TTC549 (cell line): ENCODE measurements at regions not wholly inside any gene's neighbourhood (a gene's known extent, or its start where the extent isn't known, plus 50 kb on each side); places are given as distances from the start of the nearest gene placed in this dataset.
"Not testable (repeated sequence)": the region's sequence is repeated elsewhere in the genome, so short reads cannot be mapped to it uniquely, and the experiment has no call there.

ENCODE experiments used
- FAIRE-seq: peaks from 2 replicates; lab custom pipeline; 2012; peaks lifted over from hg19 to GRCh38; lab: Jason Lieb, UNC

DNA sequence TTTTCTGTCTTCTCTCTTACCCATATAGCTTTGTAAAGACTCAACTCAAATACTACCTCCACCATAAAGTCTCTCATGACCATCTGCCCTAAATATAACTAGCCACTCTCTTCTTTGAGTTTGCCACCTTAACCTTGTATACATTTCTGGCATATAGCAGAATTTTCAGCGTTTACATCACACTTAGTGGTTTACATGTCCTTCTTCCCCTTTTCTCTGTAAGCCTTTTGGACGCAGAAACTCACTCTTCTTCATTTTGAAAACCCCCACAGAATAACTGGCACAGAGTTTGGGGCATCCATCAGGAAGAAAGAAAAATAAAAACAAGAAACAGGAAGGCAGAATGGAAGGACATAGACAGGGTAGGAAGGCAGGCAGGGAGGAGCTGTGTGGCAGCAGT is 131.8 kb upstream of the DUSP10 start:
- FAIRE-seq = no peak

GRCh38 chr1:221871056-221871455 is 129.2 kb upstream of the DUSP10 start:
- FAIRE-seq = no peak

DNA sequence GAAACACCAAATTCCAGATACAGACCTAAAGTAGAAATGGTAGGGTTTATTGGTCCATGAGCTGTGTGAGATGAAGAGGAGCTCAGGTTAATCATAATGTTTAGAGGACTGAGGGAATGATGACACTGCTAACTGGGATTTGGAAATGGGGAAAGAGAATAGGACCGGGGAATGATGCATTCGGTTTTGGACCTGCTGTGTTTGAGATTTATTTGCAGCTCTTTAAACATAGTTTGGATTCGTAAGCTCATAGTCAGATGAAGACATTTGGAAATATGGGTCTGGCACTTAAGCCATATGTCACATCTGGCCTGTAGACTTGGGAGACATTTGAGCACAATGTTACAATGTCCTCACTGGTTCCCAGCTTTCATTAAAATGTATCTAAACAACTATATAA is 127.9 kb upstream of the DUSP10 start:
- FAIRE-seq = no peak

DNA sequence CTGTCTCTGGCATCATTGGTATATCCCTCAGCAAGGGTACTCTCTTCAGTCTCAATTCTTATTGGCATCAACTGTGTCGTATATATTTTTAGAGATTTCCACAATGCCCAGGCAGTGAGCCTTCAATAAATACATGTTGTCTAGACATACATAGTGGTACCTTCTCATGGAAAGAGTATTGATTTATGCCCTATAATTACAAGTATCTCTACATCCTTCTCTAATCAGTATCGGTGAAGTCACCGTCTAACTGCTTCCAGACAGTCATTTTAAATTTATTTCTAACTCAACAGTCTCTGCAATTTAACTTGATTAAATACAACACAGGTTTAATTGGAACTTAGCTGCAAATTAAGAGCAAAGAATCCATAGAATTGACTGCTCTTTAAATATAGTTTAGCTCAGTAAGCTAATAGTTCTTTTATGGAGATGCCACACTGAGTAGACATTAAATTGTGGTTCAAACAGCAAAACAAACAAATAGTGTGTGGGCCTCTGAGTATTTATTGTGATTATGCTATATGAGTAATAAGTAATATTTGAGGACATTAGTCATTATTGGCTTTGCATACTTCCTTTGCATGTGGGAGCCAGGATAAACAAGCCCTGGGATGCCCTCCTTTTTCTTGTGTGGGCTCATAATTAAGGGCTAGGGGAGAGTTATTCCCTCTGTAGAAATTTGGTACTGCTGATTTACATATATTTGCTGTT is 126.9 kb upstream of the DUSP10 start:
- no peak for FAIRE-seq

- FAIRE-seq = no peak
Measured at GRCh38 chr1:221867003-221867402, 125.1 kb upstream of the DUSP10 start.

DNA sequence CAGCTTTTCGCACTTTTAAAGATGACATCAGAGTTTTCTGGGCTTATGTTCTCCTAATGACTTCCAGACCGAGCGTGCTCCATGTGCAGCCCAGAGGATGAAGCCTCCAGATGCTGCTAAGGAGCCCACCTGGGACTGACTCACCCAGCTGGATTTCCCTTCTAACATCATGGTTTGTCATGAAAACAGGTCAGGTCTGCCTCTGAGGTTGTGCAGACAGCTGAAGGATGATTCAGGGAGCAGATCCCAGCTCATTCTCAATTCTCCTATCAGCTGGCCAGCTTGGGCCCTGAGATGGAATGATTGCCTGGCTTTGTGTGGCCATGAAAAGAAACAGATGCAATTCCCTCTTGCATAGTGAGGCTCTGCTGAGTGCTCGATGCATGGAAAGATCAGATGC is 123.9 kb upstream of the DUSP10 start:
- no peak for FAIRE-seq

- no peak for FAIRE-seq
Measured at GRCh38 chr1:221863635-221864034, 121.7 kb upstream of the DUSP10 start.

GRCh38 chr1:221862971-221863370 is 121.1 kb upstream of the DUSP10 start:
- FAIRE-seq = no peak

DNA sequence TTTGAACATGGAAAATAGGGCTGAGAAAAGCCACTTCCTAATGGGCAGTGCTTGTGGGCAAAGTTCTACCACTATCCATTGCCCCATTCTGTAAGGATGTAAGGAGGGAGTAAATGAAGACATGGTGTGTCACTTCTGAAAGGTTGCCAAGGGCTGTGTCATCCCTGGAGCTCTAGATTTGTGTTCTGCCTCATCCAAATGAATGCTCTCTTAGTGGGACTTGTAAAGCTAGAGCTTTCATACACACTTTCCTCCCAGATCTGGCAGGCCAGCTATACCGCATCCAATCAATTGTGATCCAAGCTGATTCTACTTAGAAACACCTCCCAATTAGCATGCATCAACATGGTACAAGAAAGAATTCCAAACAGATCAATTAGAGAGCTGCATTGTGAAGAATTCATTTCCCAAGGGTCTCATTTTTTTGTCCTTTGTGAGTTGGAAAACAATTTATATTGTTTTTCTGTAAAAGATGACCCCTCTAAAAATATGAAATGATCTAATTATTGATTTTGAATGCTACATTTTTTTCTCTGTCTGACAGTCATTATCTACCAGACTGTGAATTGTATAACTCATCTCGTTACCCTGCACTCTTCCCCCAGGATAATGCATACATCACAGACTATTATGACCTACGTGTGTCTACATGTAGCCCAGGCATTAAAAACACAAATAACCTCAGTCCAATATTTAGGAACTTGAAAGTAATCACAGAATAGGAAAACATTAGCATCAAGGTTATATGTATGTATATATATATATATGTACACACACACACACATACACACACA is 117.1 kb upstream of the DUSP10 start:
- FAIRE-seq = no peak

DNA sequence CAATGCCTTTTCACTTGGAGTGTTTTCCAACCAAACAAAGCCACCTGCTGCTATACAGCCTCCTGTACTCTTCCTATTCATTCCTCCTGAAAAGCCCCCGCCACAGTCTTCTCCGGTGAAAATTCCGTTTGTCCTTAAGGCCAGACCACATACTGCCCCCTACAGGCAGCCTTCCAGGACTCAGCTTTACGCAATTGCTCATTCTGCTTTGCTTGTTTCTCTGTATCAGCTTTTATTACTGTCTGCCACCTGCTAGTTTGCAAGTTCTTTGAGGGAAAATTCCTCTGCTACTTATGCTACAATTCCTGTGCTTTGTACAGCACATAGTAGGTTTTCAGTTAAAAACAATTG is 115.2 kb upstream of the DUSP10 start:
- FAIRE-seq = not testable (repeated sequence)

DNA sequence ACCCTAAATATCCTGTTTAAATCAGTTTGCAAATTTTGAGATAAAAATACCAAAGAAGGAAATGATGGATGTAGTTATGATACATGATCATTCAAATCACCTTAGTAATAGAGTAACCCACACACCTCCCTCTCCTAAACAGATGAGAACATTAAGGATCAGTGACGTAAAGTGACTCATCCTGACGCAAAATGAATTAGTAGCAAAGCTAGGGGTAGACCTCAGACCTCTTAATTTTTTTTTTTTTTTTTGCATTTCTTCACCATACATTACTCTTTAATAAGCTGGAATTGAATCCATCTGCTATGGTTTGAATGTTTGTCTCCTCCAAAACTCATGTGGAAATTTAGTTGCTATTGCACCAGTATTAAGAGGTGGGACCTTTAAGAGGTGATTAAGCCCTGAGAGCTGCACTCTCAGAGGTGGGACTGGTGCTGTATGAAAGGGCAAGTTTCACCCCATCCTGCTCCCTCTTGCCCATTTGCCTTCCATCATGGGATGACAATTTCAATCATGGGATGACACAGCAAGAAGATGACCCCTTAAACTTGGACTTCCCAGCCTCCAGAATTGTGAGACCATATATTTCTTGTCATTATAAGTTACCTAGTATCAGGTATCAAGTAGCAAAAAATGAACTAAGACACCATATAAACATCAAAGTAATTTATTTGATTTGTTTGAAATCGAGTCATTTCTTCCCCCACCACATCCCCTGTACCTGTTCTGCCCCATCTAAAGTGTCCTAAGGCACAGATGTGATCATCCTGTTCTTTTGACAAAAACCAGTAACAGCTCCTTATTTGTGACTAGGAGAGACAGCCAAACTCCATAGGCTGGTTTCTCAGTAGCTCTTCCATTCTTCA is 114.6 kb upstream of the DUSP10 start:
- no peak for FAIRE-seq

- no peak for FAIRE-seq
Measured at GRCh38 chr1:221855156-221855555, 113.3 kb upstream of the DUSP10 start.

- no peak for FAIRE-seq
Measured at GRCh38 chr1:221851336-221851735, 109.4 kb upstream of the DUSP10 start.

- FAIRE-seq = no peak
Measured at GRCh38 chr1:221850470-221851187, 108.7 kb upstream of the DUSP10 start.

GRCh38 chr1:221849897-221850296 is 108.0 kb upstream of the DUSP10 start:
- no peak for FAIRE-seq

DNA sequence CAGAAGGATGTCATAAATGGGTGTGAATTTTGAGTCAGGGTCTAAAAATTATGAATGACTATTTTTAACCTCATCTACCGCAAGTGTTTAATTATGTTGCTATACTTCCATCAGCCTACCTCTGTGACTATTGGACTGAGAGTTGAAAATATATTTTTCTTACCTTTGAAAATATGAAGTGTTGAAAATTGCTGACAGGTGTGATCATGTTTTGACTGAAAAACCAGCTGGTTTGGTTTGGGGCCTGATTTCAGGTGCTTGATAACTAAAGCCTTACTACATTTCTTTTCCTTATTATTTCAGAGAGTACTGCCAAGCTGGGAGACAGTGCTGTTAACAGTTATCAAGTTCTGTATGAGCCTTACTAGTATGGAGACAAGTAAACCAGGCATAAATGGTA is 107.2 kb upstream of the DUSP10 start:
- no peak for FAIRE-seq

GRCh38 chr1:221847676-221848075 is 105.8 kb upstream of the DUSP10 start:
- no peak for FAIRE-seq

- FAIRE-seq = no peak
Measured at GRCh38 chr1:221845650-221846371, 103.9 kb upstream of the DUSP10 start.

DNA sequence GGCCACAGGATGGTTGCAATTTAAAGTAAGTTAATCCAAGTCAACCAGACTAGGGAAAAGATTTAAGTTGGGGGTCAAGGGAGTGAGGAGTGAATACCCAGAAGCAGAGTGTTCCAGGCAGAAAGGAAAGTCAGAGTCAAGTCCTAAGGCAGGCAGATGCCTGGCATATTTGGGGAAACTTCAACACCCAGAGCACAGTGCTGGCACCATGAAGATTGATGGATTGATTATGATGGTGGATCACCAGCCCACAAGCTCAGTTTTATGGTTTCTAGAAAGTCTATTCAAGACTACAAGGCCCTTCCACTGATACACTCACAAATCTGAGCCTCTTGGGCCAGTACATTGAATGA is 100.1 kb upstream of the DUSP10 start:
- no peak for FAIRE-seq

DNA sequence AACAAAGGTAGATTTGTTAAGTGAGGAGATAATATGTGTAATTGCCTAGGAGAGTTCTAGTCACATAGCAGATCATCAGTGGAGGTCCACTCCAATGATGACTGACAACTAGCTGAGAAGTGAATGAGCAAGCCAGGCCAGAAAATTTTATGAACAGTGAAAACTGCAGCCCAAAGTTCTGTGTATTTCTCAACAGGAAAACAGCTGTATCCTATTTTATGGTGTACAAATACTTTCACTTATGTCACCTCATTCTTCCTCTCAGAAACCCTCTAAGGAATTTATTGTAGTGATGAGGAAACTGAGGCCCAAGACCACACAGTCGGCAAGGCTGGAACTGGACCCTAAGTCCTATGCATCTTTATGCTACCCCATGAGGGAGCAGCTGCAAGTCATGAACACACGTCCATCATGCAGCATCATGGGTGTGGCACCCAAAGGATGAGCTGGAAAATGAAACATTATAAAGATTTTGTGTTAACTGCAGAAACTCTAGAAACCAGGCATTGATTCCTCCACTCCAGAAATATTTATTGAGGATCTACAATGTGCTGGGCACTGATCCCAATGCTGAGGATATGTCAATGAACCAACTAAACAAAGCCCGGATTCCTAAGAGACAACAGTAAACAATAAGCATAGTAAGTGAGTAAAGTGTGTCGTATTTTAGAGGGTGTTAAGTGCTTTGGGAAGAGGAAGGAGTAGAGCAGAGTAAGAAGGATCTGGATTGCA is 99.5 kb upstream of the DUSP10 start:
- FAIRE-seq = no peak
